ENCODE measurements at regions not wholly inside any gene's neighbourhood (a gene's known extent, or its start where the extent isn't known, plus 50 kb on each side); places are given as distances from the start of the nearest gene placed in this dataset.

DNA sequence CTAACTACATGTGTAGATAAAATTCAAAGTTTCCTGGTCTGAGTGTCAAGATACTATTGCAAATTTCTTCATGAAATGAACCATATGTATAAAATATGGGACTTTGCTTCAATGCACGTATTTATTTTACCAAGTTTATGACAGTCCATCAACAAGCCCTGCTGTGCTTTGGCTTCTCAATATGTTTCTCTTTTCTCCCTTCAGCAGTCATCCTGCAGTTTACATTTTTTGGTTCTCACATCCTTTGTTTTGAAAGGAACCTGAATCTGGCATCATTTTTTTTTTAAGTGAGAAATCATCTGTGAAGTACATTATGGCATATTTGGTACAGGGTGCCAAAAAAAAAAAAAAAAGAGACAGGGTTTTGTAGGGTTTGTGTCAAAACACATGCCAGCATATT lies 65.1 kb downstream of the YIPF5 start:
- Mint-ChIP-seq H3K27me3 (peaks cover under 1% of the 10 kb centered on the region), H3K4me3 (no peak overlapping the region), H3K27ac (no peak overlapping the region), H3K4me1 (no peaks in the 10 kb centered on the region), H3K36me3 (ENCODE audit: low read depth) (no peaks in the 10 kb centered on the region)
- ATAC-seq (no peak), DNase-seq (no peak)
- no peaks in the 10 kb centered on the region for H3K9me3 ChIP-seq (ENCODE audit: control insufficient read depth, low read length, poor library complexity, severe bottlenecking)

DNA sequence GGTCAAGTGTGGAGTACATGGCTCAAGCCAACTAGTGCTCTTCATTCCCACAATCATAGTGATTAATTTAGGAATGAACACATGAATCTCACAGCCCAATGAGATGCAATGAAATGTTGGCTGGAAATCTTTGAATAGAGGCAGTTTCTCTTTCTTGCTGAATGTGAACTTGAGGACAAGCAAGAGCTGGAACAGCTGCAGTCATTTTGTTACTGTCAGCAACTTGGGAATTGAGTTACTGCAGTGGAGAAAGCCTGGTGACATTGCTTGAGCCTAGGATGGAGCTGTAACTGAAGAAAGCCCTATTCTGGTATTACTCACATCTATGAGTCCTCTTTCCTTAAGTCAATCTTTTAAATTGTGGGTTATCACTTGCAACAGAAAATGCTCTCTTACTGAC lies 62.3 kb downstream of the YIPF5 start:
- Mint-ChIP-seq H3K27me3 (peaks cover 5% of the 10 kb centered on the region), H3K27ac (no peak overlapping the region)

More for the DNA sequence above, 62.3 kb downstream of the YIPF5 start:
- no peak for ATAC-seq
- no peak for DNase-seq
- H3K36me3 Mint-ChIP-seq (ENCODE audit: low read depth), result no peaks in the 10 kb centered on the region
- no peak overlapping the region for H3K4me3 Mint-ChIP-seq
- peaks cover 2% of the 10 kb centered on the region for H3K4me1 Mint-ChIP-seq
- no peaks in the 10 kb centered on the region for H3K9me3 ChIP-seq (ENCODE audit: control insufficient read depth, low read length, poor library complexity, severe bottlenecking)

Measured in T-helper 17 cell (primary cell).